GM19328 (cell line): ENCODE measurements at regions not wholly inside any gene's neighbourhood (a gene's known extent, or its start where the extent isn't known, plus 50 kb on each side); places are given as distances from the start of the nearest gene placed in this dataset.
A peak's percentile ranks its signal among the peaks of the same experiment; 100 is the strongest.
"Not testable (repeated sequence)": the region's sequence is repeated elsewhere in the genome, so short reads cannot be mapped to it uniquely, and the experiment has no call there.

Experiments used
- ATAC-seq: cut with Tn5 transposase; IDR thresholded peaks from one replicate; pipeline ENCODE4 v1.9.1; 2021; ENCODE audit warnings: mild to moderate bottlenecking, moderate library complexity; ENCODE audit not compliant: unreplicated experiment

GRCh38 chr14:46444666-46445065, 206.9 kb downstream of the RPL10L start:
- ATAC-seq: no peak

- ATAC-seq: no peak
Observed at GRCh38 chr14:46433381-46433780, 218.2 kb downstream of the RPL10L start.

GRCh38 chr14:46432516-46432915, 219.1 kb downstream of the RPL10L start:
- ATAC-seq: no peak

GRCh38 chr14:46417066-46417465, 234.5 kb downstream of the RPL10L start:
- ATAC-seq: no peak

DNA sequence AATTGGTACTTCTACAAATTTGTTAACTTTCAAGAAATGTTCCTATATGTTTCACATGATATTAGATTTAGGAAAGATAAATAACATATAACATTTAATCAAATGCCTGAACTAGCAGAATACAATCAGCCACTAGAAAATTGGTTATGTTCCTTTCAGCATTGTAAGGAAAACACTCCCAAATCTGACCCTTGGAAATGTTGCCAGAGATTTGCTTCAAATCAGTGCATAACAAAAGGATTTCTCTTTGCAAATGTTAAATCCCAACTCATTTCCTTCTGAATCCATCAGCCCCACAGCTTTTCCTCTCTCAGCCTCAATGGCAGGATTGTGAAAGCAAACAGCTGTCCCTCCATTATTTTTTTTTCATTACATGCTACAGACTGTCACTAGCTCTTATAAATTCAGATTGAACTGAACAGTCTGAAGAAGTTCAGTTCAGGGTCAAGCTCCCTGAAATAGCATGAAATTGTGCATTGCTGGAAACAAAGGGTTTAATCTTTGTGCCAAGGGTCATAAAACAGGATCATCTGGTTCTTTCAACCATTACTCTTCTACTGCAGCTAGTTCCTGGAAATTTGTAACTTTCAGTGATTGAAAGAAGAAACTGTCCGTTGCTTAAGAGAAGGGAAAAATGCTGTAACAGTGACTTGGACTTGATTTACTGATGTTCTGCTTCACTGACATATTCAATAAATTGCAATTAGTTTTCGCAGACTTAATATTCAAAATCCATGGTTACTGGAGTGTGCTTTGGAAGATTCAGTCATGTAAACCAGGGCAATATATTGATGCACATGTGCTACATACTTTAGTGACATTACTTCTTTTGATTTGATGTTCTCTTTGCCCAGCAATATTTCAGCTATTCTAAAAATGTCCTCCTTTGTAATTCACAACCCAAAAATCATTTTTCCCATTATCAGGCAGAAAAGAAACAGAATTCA, 246.4 kb downstream of the RPL10L start:
- no peak for ATAC-seq

DNA sequence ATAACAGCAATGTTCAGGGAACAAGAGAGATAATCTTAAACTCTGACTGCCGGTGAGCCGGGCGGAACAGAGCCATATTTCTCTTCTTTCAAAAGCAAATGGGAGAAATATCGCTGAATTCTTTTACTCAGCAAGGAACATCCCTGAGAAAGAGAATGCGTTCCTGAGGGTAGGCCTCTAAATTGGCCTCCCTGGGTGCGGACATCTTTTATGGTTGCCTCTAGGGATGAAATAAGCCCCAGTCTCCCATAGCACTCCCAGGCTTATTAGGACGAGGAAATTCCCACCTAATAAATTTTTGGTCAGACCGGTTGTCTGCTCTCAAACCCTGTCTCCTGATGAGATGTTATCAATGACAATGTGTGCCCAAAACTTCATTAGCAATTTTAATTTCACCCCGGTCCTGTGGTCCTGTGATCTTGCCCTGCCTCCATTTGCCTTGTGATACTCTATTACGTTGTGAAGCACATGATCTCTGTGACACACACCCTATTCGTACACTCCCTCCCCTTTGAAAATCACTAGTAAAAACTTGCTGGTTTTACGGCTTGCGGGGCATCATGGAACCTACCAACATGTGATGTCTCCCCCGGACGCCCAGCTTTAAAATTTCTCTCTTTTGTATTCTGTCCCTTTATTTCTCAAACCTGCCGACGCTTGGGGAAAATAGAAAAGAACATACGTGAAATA, 249.4 kb downstream of the RPL10L start:
- ATAC-seq: not testable (repeated sequence)

DNA sequence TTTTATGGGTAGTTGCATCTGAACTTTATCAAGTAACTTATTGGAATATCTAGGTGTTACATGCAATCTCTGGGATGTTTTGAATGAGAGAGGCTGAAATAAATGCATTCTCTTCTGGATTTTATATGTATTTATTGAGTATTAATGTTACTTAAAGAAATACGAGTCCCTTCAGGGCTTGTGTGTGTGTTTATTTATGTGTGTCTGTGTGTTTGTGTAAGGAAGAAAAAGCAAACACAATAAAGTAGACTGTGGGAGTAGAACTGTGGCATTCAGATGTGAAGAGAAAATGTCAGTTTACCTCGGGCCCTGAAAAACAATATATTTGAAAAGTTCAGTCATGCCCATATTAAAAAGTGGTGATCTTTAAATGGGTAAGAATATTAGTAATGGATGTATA, 250.5 kb downstream of the RPL10L start:
- no peak for ATAC-seq

GRCh38 chr14:46399049-46399448, 252.5 kb downstream of the RPL10L start:
- ATAC-seq: no peak

DNA sequence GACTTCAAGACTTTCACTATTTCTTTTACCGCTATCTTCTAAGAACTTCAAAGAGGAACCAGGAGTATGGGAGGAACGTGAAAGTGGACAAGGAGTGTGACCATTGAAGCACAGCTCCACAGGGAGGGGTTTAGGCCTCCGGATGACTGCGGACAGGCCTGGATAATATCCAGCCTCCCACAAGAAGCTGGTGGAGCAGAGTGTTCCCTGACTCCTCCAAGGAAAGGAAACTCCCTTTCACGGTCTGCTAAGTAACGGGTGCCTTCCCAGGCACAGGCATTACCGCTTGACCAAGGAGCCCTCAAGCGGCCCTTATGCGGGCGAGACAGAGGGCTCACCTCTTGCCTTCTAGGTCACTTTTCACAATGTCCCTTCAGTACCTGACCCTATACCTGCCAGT, 267.0 kb downstream of the RPL10L start:
- ATAC-seq: no peak

- no peak for ATAC-seq
Observed at GRCh38 chr14:46381674-46382073, 269.9 kb downstream of the RPL10L start.

DNA sequence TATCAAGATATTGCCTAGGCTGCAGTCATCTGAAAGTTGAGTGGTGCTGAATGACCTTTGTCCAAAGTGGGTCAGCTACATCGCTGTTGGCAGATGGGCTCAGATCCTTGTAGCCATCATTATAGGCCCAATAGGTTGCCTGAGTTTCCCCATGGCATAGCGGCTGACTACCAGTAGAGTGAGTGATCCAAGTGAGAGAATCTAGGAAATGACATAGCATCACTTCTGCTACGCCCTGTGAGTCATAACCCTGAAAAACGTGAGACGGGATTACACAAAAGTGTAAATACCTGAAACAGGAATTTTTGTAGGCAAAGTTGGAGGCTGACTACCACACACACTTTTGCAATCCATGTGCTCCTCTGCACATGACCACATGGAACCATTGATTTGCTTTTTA, 273.3 kb downstream of the RPL10L start:
- ATAC-seq: no peak

GRCh38 chr14:46377305-46377704, 274.3 kb downstream of the RPL10L start:
- no peak for ATAC-seq

- no peak for ATAC-seq
Observed at GRCh38 chr14:46369391-46369790, 282.2 kb downstream of the RPL10L start.

DNA sequence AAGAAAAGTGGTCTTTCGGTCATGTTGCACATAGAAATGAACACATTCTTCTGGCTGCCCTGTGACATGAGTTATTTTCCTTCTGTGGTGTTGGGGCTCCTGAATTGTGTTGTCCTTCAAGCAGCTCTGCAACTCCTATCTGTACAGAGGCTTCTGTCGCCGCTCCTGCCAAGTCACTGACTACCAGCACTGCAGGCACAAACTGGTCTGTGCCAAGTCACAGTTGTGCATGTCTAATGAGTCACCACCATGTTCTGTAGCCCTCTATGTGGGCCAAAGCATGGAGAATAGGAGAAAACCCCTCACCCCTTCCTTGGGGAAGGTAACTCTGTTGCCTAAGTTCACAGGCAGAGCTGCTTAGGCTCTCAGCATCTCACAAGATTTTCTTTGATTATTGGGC, 283.3 kb downstream of the RPL10L start:
- ATAC-seq: no peak

- no peak for ATAC-seq
Observed at GRCh38 chr14:46352844-46353243, 298.7 kb downstream of the RPL10L start.

GRCh38 chr14:46344327-46344937, 307.1 kb downstream of the RPL10L start:
- ATAC-seq: peak; percentile 55

DNA sequence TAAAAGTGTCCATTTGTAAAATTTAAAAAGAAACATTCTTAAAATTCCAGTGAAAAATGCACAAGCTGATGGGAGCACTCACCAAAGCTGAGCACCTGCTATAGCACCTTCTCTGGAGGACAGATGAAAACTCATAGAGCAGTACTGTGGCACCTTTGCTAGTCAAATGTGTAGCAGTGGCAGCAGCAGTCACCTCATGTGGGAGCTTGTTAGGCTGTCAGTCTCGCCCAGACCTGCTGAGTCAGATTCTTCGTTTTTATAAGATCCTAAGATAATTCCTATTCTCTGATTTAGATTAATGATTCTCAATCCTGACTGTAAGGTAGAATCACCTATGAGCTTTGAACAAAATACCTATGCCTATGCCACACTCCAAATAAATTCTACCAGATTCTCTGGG, 325.8 kb downstream of the RPL10L start:
- ATAC-seq: no peak

GRCh38 chr14:46325157-46325556, 326.4 kb downstream of the RPL10L start:
- ATAC-seq: no peak

- ATAC-seq: no peak
Observed at GRCh38 chr14:46323404-46323762, 328.2 kb downstream of the RPL10L start.

DNA sequence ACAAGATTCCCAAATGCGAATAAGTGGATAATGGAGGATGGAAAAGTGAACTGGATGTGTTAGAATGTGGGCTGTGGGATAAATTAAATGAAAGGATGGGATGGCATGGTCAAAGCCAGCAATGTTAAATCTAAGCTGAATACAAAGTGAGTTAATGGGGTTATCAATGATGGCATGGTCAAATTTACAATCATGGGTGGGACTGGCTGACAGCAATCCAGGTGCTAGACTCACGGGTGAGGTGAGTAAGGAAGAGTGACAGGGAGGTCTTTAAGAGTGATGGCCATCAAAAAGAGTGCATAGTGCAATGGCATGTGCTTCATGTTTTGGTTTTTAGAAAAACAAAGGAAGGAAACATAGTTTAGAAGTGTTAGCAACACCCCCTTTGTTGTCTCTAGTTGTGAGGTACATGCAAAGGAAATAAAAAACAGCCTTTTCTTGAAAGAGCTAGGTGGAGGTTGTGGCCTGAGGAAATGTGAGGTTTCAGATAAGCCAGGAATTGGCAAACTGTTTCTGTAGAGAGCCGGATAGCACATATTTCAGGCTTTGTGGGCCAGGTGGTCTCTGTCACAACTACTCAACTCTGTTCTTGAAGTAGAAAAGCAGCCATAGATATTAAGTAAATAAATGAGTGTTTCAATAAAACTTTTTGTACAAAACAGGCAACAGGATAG, 328.7 kb downstream of the RPL10L start:
- no peak for ATAC-seq

DNA sequence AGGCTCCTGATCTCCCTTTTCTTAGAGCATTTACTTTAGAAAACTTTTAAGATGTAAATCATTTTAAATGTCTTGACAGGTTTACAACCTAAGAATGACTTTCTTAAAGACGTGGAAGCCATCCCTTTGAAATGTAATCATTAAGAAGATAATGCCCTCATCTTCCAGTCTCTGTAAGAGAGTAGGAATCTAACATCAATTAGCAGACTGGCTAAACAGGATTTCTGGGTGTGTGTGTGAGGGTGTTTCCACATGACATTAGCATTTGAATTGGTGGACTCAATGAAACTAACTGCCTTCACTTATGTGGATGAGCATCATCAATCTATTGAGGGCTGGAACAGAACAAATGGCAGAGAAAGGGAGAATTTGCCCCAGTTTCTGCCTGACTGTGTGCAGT, 329.5 kb downstream of the RPL10L start:
- no peak for ATAC-seq
